HG03558 (cell line): ENCODE measurements at regions not wholly inside any gene's neighbourhood (a gene's known extent, or its start where the extent isn't known, plus 50 kb on each side); places are given as distances from the start of the nearest gene placed in this dataset.
"Not testable (repeated sequence)": the region's sequence is repeated elsewhere in the genome, so short reads cannot be mapped to it uniquely, and the experiment has no call there.

Experiments used
- ATAC-seq: cut with Tn5 transposase; IDR thresholded peaks from one replicate; pipeline ENCODE4 v1.9.1; 2021; ENCODE audit warnings: moderate number of reproducible peaks; ENCODE audit not compliant: unreplicated experiment; ENCODE audit errors: extremely low read depth

DNA sequence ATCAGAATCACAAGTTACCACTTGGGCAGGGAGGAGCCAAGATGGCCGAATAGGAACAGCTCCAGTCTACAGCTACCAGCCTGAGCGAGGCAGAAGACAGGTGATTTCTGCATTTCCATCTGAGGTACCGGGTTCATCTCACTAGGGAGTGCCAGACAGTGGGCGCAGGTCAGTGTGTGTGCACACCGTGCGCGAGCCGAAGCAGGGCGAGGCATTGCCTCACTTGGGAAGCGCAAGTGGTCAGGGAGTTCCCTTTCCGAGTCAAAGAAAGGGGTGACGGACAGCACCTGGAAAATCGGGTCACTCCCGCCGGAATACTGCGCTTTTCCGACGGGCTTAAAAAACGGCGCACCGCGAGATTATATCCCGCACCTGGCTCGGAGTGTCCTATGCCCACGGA lies 99.8 kb upstream of the PBX1 start:
- not testable (repeated sequence) for ATAC-seq

DNA sequence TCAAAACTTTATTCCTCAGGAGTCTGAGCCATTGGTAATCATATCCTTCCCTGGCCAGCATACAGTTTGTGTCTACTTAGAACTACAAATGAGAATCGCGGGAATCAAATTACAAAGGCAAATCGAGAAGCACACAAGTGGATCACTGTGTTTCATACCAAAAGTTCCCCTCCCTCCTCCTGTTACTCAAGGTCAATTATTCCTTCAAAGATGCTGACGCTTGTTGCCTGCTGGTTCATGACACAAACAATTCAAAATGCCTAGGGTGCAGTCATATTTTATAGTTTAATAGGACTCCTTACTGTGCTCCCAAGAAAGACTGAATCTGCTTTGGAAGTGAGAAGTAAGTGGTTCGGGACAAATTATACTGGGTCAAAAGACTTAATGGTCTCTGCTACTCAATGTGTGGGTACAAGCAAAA lies 93.0 kb upstream of the PBX1 start:
- no peak for ATAC-seq

DNA sequence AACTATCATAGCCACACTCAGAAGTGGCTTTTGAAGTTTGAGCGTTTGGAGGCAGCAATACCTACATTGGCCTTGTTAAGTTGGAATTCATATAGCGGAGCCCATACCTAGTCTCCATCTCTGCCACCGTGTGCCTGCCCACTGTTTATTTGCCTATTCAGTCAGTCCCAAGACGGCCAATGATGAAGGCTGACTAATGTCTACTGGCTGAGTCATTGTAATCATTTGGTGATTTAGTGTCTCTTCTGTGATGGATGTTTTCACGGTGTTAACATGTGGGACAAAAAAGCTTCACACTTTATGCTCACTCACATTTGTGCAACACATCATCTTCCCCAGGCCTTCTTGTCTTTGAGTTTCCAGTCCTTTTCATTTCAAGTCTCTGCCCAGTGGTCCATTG lies 92.6 kb upstream of the PBX1 start:
- no peak for ATAC-seq

DNA sequence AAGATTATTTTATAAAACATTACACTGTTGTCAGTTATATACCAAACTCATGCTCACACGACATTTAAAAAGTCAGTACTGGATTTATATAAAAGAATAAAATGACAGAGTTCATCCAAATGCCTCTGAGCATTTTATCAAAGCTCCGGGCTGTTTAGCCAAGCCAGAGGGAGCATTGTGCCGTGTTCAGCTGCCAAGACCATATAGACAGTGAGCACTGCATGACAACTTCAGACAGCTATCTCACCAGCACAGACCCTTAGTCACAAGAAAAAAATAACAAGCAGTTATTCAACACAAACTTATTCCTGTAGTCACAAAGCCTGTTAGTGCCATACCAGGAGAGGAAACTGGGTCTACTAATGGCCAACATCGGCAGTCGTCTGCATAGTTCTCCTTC lies 88.0 kb upstream of the PBX1 start:
- no peak for ATAC-seq

DNA sequence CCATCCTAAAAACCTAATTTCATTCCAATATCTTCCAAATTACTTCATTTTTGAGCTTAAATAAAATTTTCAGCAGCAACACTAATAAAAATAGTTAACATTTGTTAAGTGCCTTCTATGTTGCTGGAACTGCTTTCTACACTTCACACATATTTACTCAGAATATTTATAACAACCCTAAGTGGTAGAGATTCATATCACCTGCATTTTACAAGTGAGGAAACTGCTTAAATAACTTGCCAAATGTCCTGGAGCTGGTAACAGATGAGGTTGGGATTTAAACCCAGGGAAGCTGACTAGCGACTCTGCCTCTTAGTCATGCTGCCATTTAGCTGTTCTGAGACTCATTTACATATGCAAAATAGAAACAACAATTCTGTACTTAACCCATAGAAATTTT lies 86.1 kb upstream of the PBX1 start:
- no peak for ATAC-seq

DNA sequence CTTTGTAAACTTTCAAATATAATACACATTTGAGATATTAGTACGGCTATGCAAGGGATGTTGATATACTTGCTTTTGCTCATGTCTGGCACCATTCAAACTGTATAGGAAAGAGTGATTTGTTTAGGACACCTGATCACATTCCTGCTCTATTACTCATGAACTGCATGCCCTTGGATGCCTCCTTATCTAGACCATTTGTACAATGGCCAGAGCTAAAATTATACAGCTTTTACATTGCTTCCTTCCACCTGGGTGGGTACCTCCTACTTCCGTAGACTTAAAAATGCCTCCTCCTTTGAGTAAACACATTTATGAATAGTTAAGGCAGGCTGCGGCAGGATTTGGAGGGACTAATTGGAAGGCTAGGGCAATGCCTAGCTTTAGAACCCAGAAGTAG lies 85.4 kb upstream of the PBX1 start:
- ATAC-seq: no peak

DNA sequence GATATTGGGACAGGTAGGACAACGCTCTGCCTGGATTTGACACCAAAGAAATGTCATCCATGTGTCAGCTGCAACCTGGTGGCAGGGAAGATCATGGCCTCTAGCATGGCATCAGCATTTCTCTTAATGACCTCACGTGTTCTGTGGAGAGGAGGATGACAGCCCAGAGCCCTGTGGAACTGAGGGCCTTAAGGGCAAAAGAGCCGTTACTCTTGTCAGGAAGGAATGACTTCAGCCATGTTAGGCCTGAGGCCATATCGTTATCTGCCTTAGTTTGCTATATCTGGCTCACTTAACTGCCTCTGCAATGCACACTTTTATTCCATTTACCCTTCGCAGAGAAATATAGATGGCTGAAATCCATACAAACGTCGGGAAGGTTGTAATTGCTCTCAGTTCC lies 83.2 kb upstream of the PBX1 start:
- no peak for ATAC-seq

DNA sequence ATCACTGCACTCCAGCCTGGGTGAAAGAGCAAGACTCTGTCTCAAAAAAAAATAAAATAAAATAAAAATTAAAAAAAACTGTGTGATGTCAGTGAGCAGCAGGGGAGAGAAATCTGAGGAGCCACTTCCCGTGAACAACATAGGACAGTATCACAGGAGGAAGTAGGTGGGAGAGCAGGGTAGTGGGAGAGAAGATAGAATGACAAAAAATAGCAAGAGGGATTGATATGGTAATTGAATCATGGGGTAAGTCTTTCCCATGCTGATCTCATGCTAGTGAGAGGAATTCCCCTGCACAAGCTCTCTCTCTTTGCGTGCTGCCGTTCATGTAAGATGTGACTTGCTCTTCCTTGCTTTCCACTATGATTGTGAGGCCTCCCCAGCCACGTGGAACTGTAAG lies 81.6 kb upstream of the PBX1 start:
- no peak for ATAC-seq

DNA sequence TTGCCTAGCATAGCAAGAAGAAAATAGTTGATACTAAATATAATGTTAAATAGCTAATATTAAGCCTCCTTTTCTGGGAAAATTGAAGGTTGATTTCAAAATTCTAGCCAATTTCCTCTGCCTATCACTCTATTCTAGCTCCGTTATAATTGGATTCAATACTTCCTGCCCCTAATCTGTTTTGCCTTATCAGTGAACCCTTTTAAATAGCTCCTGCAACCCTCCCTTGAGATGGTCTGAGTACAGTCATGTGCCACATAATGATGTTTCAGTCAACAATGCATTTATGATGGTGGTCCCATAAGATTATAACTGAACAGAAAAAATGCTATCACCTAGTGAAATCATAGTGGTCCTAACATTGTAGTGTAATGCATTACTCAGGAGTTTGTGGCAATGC lies 79.7 kb upstream of the PBX1 start:
- ATAC-seq: no peak

DNA sequence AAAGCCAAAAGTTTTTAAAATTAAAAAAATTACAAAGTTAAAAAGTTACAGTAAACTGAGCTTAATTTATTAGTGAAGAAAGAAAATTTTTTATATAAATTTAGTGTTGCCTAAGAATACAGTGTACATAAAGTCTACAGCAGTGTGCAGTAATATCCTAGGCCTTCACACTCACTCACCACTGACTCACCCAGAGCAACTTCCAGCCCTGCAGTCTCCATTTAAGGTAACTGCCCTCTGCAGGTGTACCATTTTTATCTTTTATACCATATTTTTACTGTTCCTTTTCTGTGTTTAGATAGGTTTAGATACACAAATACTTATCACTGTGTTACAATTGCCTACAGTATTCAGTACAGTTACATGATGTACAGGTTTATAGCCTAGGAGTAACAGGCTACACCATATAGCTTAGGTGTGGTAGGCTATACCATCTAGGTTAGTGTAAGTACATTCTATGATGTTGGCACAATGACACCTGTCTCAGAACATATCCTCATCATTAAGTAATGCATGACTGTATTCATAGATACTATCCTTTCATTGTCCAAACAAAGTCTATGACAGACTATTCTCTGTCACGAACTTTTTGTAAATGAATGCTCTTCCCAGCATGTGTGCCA lies 78.6 kb upstream of the PBX1 start:
- ATAC-seq: no peak

DNA sequence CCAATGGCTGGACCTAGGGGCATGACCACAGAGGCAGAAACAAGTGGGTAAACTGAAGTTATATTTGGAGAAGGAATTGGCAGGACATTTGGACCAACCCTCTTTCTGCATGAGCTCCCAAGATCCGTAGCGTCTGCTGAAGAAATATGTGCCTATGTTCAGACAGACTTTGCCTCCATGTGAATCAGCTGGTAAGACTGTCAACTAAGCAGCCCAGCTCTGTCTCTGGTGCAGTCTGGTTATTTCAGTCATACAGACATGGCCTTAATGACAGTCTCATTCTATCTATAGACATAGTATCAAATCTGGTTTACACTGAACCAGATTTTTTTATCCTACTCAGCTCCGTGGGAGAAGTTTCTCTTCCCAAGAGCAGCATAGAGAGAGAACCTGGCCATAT lies 63.1 kb upstream of the PBX1 start:
- ATAC-seq: no peak

DNA sequence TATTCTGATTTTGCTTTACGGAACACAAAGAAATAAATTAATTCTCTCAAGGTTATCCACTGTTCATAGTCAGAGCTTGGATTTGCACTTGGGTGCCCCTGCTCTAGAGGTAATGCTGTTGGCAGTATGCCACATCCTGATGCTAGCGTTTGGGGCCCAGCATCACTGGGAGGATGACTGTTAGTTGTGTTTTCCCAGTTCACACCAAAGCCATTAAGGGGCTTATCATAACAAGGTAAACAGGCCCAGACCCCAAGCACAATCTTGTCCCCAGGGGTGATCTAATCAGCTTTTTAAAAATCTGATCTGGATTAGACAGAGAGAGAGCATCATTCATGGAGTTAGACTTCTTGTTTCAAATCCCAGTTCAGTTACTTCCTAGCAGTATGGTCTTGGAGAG lies 60.2 kb upstream of the PBX1 start:
- no peak for ATAC-seq

DNA sequence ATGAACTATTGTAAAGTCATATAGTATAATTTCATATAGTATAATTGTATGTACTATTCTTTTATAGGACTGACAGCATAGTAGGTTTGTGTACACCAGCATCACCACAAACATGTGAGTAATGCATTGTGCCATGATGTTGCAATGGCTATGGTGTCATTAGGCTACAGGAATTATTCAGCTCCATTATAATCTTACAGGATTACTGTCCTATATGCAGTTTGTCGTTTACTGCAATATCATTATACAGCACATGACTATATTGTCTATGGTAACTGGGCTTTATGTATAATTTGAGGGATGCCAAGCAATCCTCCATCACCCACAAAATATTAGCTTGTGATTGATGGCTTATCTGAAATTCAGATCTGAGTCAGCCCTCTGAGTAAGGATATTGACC lies 54.2 kb upstream of the PBX1 start:
- no peak for ATAC-seq
